IgD-negative memory B cell (primary cell): ENCODE measurements at regions not wholly inside any gene's neighbourhood (a gene's known extent, or its start where the extent isn't known, plus 50 kb on each side); places are given as distances from the start of the nearest gene placed in this dataset.

Source experiments
- H3K27ac Mint-ChIP-seq, 3 donors: one replicate each; pipeline ENCODE4 v1.8.0; 2020 to 2022; ENCODE audit warnings: mild to moderate bottlenecking in 3 of 3, mixed read lengths in 3 of 3, moderate library complexity in 1 of 3
- H3K27me3 Mint-ChIP-seq: one replicate; pipeline ENCODE4 v1.8.0; 2021; ENCODE audit warnings: mixed read lengths
- H3K36me3 Mint-ChIP-seq: one replicate; pipeline ENCODE4 v1.8.0; 2020; ENCODE audit warnings: mild to moderate bottlenecking, mixed read lengths
- H3K4me1 Mint-ChIP-seq, 3 donors: one replicate each; pipeline ENCODE4 v1.8.0; 2020 to 2022; ENCODE audit warnings: mixed read lengths in 3 of 3, mild to moderate bottlenecking in 1 of 3
- H3K4me3 Mint-ChIP-seq, 4 donors: one replicate each; pipeline ENCODE4 v1.8.0; 2020 to 2022; ENCODE audit warnings: mild to moderate bottlenecking in 4 of 4, mixed read lengths in 4 of 4, moderate library complexity in 3 of 4
- H3K9me3 Mint-ChIP-seq, 3 donors: one replicate each; pipeline ENCODE4 v1.8.0; 2020 to 2021; ENCODE audit warnings: mixed read lengths in 3 of 3, mild to moderate bottlenecking in 1 of 3

GRCh38 chr2:14933753-14934152, 301.2 kb downstream of the LRATD1 start:
- no peaks in the 10 kb centered on the region for H3K4me1 Mint-ChIP-seq
- H3K27me3 Mint-ChIP-seq: peaks cover 4% of the 10 kb centered on the region
- peaks cover 2% of the 10 kb centered on the region for H3K36me3 Mint-ChIP-seq
- H3K9me3 Mint-ChIP-seq: peaks cover 1 to 12% (median 5%) of the 10 kb centered on the region in 3 donors
- no peak overlapping the region for H3K4me3 Mint-ChIP-seq
- H3K27ac Mint-ChIP-seq: no peak overlapping the region

GRCh38 chr2:14936426-14936825, 303.9 kb downstream of the LRATD1 start:
- Mint-ChIP-seq H3K4me1 (no peaks in the 10 kb centered on the region), H3K36me3 (no peaks in the 10 kb centered on the region), H3K9me3 (peaks cover 1 to 8% (median 5%) of the 10 kb centered on the region in 3 donors), H3K27me3 (peaks cover 4% of the 10 kb centered on the region), H3K4me3 (no peak overlapping the region), H3K27ac (no peak overlapping the region)

DNA sequence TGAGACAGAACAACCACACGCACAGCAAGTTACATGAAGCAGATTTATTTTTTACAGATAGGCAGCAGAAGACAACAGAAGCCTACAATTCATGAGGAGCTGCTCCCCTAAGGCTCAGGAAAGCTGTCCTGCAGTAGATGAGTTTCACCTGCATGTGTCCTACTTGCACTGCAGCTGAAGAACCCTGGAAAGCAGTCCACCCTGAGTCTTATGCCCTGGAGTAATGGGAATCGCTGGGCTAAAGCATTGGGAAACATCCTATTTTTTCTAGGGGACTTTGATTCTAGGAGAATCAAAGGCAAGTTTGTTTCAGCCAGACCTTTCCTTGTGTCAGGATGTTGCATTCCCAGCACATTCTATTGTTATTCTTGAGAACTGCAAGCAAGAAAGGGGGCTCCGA, 304.8 kb downstream of the LRATD1 start:
- no peak overlapping the region for H3K4me3 Mint-ChIP-seq
- no peaks in the 10 kb centered on the region for H3K4me1 Mint-ChIP-seq
- H3K27ac Mint-ChIP-seq: no peak overlapping the region
- H3K27me3 Mint-ChIP-seq: peaks cover 4% of the 10 kb centered on the region
- peaks cover 1 to 8% (median 5%) of the 10 kb centered on the region in 3 donors for H3K9me3 Mint-ChIP-seq
- H3K36me3 Mint-ChIP-seq: no peaks in the 10 kb centered on the region

DNA sequence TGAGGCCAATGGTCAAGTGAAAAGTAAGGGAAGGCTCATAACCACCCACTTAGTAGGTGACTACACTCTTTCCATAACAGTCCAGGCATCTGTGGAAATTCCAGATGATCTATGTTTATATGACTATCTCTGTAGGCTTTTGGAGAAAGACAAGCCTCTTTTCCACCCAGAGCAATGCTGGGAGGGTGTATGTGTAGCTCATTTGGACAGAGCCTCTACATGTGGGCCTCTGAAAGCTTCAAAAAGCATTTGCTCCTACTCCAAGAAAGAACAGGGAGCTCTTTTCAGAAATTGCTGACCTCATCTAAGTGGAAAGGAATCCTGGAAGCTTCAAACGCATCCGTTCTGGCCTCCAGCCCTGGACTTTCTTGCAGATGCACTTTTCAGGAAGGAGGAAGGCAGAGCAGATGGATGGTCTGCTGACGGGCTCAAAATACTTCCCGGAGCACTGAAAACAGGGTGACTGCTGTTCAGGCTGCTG, 308.7 kb downstream of the LRATD1 start:
- H3K9me3 Mint-ChIP-seq: peaks cover 4 to 8% (median 7%) of the 10 kb centered on the region in 3 donors
- no peaks in the 10 kb centered on the region for H3K36me3 Mint-ChIP-seq
- H3K4me1 Mint-ChIP-seq: no peaks in the 10 kb centered on the region
- H3K27me3 Mint-ChIP-seq: no peaks in the 10 kb centered on the region
- H3K27ac Mint-ChIP-seq: no peak overlapping the region
- no peak overlapping the region for H3K4me3 Mint-ChIP-seq

DNA sequence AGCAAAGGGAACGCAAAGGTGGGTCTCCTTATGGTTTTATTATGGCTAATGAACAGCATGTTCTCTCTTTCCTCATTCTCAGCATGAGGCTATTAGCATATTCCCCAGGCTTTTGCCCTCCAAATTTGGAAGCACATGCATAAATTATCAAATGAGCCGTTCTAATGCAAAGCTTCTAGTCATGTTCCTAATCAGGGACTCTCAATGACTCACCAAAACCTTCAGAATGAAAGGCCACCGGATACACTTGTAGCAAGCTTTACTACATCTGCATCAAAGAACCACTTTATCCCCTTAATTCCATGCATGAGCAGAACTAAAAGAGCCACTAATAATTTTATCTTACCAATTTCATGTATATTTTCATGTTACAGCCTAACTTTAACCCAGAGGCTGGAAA, 310.5 kb downstream of the LRATD1 start:
- Mint-ChIP-seq H3K4me3 (no peak overlapping the region), H3K4me1 (no peaks in the 10 kb centered on the region), H3K27ac (no peak overlapping the region), H3K27me3 (no peaks in the 10 kb centered on the region), H3K9me3 (peaks cover 0 to 6% (median 3%) of the 10 kb centered on the region in 3 donors), H3K36me3 (no peaks in the 10 kb centered on the region)

DNA sequence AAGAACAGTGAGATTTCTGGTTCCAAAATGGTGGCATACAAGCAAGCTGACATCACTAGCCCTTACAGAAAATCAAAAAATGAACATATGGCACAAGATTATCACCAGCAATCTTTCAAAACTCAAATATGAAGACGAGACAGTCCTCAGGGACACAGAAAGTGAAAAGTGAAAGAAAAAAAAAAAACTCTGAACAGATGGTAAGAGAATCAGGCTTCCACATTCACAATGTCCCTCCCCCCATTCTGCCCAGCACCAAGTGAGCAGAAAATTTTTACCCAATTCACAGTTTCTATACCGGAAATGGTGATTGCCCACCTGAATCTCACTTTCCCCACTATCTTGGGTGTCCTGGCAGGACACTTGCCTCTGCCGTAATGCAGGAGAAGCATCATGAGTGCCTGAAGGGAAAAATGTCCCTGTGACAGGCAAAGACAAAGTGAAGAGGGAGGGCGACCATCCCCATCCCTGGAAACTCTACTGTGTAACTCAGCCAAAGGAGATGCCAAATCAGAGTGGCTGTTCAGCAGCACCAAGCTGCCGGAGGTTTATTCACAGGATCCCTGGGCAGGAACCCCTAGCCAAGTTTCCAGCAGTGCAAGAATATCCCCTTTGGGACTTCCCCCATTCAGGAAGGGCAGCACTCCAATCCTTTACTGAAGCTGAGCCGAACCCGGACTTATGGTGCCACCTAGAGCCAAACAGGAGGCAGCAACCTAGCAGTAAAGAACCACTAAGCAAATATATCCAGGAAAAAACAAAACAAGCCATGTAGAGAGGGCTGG, 312.2 kb downstream of the LRATD1 start:
- Mint-ChIP-seq H3K36me3 (no peaks in the 10 kb centered on the region), H3K4me3 (no peak overlapping the region), H3K4me1 (no peaks in the 10 kb centered on the region), H3K27me3 (no peaks in the 10 kb centered on the region), H3K9me3 (peaks cover 0 to 6% (median 3%) of the 10 kb centered on the region in 3 donors), H3K27ac (no peak overlapping the region)

DNA sequence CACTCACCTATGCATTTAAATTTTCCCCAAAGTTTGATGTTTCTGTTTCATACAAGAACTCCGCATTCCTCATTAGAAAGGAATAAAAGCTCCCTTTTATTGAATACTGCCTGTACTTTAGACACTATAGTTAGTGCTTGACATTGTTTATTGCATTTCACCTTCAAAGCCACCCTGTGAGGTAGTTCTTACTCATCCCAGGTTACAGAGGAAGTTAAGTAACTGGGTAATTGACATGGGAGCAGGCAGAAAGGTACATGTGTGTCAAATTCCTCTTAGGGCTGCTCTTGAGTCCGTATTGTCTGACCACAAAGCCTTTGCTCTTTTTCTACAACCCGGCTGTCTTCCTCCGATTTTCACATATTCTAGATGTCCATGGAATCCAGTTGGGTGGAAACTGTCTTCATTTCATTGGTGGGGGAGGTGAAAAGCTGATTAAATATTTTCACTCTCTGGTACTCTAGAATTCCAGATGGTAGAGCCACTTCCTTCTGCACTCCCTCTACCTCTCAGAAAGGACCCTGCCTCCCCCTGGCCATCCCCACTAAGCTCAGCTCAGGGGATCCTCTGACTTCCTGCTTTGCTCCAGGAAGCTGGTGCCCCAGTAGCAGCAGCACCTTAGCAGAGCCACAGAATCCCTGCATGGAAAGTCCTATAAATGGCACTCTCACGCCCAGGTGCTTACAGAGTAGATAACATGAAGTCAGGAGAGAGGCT, 319.2 kb downstream of the LRATD1 start:
- Mint-ChIP-seq H3K9me3 (peaks cover 0 to 12% (median 8%) of the 10 kb centered on the region in 3 donors), H3K4me3 (no peak overlapping the region)

GRCh38 chr2:14952400-14952963, 320.0 kb downstream of the LRATD1 start:
- Mint-ChIP-seq H3K27ac (no peak overlapping the region), H3K9me3 (peaks cover 0 to 10% (median 8%) of the 10 kb centered on the region in 3 donors), H3K36me3 (no peaks in the 10 kb centered on the region), H3K27me3 (no peaks in the 10 kb centered on the region), H3K4me1 (peaks cover 0 to 3% (median 0%) of the 10 kb centered on the region in 3 donors), H3K4me3 (no peak overlapping the region)

More for the DNA sequence above, 319.2 kb downstream of the LRATD1 start:
- no peaks in the 10 kb centered on the region for H3K36me3 Mint-ChIP-seq
- H3K27me3 Mint-ChIP-seq: no peaks in the 10 kb centered on the region
- H3K4me1 Mint-ChIP-seq: peaks cover 0 to 3% (median 0%) of the 10 kb centered on the region in 3 donors
- no peak overlapping the region for H3K27ac Mint-ChIP-seq

- H3K27ac Mint-ChIP-seq: no peak overlapping the region
- H3K36me3 Mint-ChIP-seq: no peaks in the 10 kb centered on the region
- H3K9me3 Mint-ChIP-seq: peaks cover 0 to 11% (median 8%) of the 10 kb centered on the region in 3 donors
- no peak overlapping the region for H3K4me3 Mint-ChIP-seq
- H3K4me1 Mint-ChIP-seq: no peaks in the 10 kb centered on the region
- peaks cover 2% of the 10 kb centered on the region for H3K27me3 Mint-ChIP-seq
Observed at GRCh38 chr2:14960686-14961324, 328.3 kb downstream of the LRATD1 start.

- Mint-ChIP-seq H3K36me3 (no peaks in the 10 kb centered on the region), H3K9me3 (peaks cover 2 to 7% (median 2%) of the 10 kb centered on the region in 3 donors), H3K4me1 (no peaks in the 10 kb centered on the region), H3K27me3 (no peaks in the 10 kb centered on the region), H3K27ac (no peak overlapping the region), H3K4me3 (no peak overlapping the region)
Observed at GRCh38 chr2:14967729-14968128, 335.2 kb downstream of the LRATD1 start.

GRCh38 chr2:14975381-14975780, 342.9 kb downstream of the LRATD1 start:
- H3K27ac Mint-ChIP-seq: no peak overlapping the region
- no peak overlapping the region for H3K4me3 Mint-ChIP-seq
- no peaks in the 10 kb centered on the region for H3K36me3 Mint-ChIP-seq
- no peaks in the 10 kb centered on the region for H3K4me1 Mint-ChIP-seq
- peaks cover 2 to 7% (median 2%) of the 10 kb centered on the region in 3 donors for H3K9me3 Mint-ChIP-seq
- H3K27me3 Mint-ChIP-seq: peaks cover 1% of the 10 kb centered on the region

DNA sequence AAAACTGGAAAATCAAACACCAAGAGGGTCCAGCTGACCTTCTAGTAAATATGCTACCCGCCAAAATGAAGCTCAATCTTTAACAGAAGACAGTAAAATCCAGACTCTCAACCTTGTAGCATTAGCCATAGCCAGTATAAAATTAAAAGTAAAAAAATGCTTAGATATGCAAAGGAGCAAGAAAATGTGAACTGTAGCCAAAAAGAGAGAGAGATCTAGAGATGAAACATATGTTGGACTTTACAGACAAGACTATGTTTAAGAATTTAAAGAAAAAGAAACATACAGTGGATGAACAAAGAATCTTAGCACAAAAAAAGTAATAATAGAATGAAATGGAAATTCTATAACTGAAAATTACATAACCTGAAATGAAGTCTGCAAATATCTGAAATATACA, 344.5 kb downstream of the LRATD1 start:
- H3K9me3 Mint-ChIP-seq: peaks cover under 1 to 2% (median 2%) of the 10 kb centered on the region in 3 donors
- H3K4me3 Mint-ChIP-seq: no peak overlapping the region
- H3K27me3 Mint-ChIP-seq: peaks cover 3% of the 10 kb centered on the region
- no peaks in the 10 kb centered on the region for H3K36me3 Mint-ChIP-seq
- H3K27ac Mint-ChIP-seq: no peak overlapping the region
- no peaks in the 10 kb centered on the region for H3K4me1 Mint-ChIP-seq

DNA sequence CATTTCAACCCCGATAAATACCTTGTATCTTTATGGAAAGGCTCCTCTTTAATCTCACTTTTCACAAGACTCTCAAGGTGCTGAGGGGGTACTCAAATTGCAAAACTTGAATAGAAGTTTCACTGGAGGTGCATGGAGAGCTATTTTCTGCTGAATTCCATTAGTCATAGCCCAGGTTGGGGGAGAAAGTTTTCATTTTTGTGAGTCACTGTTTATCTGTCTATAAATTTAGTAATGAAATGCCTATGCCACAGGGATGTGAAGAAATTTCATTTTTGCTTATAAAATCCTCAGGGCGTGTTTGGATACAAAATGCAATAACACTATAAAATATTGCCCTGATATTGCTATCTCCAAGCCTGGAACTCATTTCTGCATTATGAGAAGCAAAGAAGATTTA, 346.3 kb downstream of the LRATD1 start:
- Mint-ChIP-seq H3K9me3 (peaks cover 0 to 1% (median 1%) of the 10 kb centered on the region in 3 donors), H3K27me3 (peaks cover 5% of the 10 kb centered on the region)

DNA sequence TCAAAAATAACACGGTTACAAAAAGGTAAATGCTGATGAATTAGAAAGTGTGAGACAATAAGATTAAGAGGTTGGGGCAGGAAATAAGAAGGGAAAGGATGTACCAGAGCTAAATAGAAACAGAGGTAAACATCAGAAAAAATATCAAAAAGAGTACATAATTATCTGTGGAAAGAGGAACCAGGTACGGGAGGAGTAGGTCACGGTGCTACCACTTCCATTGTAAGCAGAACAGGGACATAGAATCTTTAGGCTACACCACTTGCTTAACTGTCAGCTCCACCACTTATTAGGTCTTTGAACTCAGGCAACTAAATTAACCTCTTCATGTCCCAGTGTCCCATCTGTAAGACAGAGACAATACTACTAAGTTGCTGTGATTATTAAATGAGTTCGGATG, 350.3 kb downstream of the LRATD1 start:
- Mint-ChIP-seq H3K27me3 (peaks cover 4% of the 10 kb centered on the region), H3K4me1 (peaks cover 0 to 4% (median 1%) of the 10 kb centered on the region in 3 donors), H3K27ac (no peak overlapping the region), H3K4me3 (no peak overlapping the region), H3K9me3 (peaks cover 0 to 1% (median 1%) of the 10 kb centered on the region in 3 donors), H3K36me3 (no peaks in the 10 kb centered on the region)

More for the DNA sequence above, 346.3 kb downstream of the LRATD1 start:
- no peak overlapping the region for H3K4me3 Mint-ChIP-seq
- no peaks in the 10 kb centered on the region for H3K36me3 Mint-ChIP-seq
- H3K27ac Mint-ChIP-seq: no peak overlapping the region
- peaks cover 0 to 4% (median 1%) of the 10 kb centered on the region in 3 donors for H3K4me1 Mint-ChIP-seq

GRCh38 chr2:14988600-14988999, 356.1 kb downstream of the LRATD1 start:
- Mint-ChIP-seq H3K9me3 (no peaks in the 10 kb centered on the region), H3K36me3 (no peaks in the 10 kb centered on the region), H3K27me3 (no peaks in the 10 kb centered on the region), H3K27ac (no peak overlapping the region), H3K4me3 (no peak overlapping the region), H3K4me1 (no peaks in the 10 kb centered on the region)
